ENCODE measurements at regions not wholly inside any gene's neighbourhood (a gene's known extent, or its start where the extent isn't known, plus 50 kb on each side); places are given as distances from the start of the nearest gene placed in this dataset.
"Not testable (repeated sequence)": the region's sequence is repeated elsewhere in the genome, so short reads cannot be mapped to it uniquely, and the experiment has no call there.

DNA sequence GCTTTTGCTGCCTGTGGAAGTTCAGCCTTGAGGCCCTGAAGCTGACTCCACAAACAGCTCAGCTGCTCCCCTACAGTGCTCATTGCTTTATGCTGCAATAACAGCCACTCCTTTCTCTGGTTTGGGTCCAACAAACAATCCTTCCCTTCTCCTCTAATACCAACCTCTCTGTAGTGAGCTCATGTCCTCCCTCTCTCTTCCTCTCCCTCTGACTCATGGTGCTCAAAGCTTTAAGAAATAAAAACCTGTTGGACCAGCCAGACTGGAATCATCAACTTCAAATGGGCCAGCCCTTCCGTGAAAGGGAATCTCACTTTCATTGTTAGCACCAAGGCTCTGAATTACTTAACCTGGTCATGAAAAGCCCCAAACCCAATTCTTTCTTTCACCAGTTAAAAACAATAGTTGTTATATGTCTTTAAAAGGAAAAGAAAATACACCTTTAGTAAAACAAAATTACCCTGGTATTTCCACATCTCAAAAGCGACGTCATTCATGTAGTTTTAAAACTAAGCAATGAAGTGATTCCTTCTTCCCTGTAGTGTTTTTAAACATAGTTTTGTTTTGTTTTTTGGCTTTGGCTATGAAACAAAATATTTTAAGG lies 126.4 kb downstream of the DUSP6 start:
- no peak for DNase-seq

DNA sequence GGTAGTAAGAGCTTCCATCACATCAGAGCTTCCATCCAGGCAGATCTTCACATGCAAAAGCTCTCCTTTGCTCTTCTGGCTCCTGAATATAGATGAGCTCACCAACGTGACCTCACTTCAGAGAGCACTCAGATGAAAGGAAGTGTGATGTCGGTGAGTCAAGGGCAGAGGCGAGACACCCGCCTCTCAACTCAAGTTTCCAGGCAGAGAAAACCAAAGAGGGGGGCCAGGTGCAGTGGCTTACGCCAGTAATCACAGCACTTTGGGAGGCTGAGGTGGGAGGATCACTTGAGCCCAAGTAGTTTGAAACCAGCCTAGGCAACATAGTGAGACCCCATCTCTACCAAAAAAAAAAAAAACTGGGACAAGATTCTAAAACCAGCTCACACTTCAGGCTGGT lies 126.9 kb downstream of the DUSP6 start:
- DNase-seq = no peak

DNA sequence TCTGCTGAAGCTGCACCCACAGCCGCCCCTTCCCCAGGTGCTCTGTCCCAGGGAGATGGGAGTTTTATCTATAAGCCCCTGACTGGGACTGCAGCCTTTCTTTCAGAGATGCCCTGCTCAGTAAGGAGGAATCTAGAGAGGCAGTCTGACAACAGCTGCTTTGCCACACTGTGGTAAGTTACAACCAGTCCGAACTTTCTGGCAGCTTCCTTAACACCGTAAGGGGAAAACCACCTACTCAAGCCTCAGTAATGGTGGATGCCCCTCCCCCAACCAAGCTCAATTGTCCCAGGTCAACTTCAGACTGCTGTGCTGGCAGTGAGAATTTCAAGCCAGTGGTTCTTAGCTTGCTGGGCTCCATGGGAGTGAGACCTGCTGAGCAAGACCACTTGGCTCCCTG lies 129.7 kb downstream of the DUSP6 start:
- not testable (repeated sequence) for DNase-seq

DNA sequence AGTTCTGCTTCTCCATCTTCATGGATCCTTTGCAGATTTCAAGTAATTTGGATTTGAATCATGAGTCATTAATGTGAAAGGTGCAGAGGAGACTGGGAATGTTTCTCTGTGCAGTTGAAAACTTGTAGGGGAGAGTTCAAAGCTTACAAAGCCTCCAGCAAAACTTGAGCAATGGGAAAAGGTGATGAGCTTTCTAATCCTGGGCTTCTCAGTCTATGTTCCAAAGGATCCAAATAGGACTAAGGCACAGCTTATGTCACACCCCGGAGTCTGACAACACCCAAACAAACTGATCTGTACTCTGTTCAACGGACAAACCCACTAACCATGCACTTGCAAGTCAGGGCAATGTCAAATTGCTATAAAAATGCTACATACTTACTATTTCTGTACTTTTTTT lies 134.8 kb downstream of the DUSP6 start:
- no peak for DNase-seq

DNA sequence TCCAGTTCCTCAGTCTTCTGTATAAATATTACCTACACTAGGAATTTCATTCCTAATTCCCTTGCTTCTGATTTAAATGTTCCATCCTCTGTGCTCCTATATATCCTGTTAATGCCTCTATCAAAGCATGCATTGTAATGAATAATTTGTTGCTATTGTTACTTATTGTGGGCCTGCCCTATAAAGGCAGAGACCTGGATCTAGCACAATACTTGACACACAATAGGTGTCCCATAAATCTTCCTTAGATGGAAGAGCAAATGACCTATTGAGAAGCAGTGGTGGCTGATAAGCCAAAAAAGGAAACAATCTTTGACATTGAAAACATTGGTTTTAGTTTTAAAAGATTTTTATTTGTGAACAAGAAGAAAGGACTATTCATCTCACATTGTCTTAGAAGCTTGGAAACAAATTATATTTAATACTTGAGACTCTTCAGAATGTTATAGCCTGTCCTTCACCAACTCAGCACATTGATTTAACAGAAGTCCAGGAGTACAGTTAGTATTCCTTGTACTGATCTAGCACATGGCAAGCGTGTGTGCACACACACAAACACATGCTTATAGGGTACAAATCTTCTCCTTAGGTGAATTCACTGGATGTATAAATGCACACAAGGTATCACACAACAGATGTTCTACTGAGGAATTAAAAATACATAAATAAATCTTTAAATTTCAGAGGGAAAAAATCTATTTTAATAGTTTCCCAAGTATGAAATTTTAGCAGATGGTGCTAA lies 135.9 kb downstream of the DUSP6 start:
- DNase-seq = no peak

DNA sequence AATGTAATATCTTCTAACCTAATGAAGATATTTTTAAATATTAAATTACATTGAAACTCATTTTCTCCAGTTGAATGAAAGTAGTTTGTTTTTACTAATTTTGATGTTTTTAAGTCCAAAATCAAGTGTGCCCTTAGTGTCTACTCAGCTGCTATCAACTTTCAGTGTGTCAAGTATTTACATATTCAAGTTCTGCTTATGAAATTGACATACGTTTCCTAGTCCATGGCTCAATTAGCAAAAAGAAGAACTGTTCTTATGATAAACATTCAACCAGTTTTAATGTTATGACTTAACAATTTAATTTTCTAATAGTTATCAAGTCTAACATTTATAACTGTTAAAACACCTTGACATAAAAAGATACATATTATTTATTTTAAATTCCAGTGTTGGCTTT lies 137.1 kb downstream of the DUSP6 start:
- DNase-seq = no peak

DNA sequence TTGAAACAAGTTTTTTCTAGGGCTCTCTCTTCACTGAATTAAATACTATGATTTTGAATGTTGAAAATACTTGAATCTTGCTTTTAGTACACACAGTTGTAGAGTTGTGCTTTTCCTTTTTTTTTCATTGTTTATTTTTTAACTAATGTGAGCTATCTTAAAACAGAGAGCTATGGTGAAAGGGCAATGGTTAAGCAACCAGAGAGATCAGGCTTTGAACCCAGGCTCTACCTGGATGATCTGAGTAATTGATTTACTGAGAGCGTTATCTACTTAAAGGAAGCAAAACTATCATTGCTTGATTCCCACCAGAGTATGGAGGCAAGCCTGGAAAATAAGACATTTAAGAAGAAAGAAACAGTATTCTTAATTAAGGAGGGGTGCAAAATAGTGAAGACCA lies 138.6 kb downstream of the DUSP6 start:
- no peak for DNase-seq

DNA sequence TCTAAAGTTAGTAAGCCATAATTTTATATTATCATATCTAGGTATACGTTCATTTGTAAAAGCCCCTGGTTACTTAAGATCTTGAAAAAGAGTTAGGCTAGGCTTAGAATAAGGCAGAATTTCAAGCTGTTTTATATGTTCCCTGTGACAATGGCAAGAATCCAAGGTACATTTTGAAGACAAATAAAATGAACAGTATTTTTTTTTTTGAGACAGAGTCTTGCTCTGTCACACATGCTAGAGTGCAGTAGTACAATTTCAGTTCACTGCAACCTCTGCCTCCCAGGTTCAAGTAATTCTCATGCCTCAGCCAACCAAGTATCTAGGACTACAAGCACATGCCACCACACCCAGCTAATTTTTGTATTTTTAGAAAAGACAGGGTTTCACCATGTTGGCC lies 139.2 kb downstream of the DUSP6 start:
- DNase-seq = no peak

DNA sequence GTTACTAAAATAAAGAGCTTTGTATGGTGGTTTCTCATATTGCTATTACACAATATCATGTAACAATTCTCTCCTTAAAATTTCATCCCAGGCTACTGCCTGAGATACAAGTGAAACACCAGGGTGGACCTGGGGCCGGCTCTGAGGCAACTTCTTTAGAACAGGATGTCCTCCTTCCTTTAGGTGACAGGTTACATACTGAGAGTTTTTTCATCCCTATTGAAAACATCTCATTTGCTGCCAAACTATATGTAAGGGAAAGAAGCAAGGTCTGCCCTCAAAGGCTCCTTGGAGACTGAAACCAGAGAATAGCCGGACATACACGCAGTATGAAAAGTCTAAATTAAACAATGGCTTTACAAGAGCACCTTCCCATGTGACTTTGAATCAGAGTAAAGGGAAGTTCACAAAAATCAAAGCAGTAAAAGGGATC lies 139.9 kb downstream of the DUSP6 start:
- no peak for DNase-seq

DNA sequence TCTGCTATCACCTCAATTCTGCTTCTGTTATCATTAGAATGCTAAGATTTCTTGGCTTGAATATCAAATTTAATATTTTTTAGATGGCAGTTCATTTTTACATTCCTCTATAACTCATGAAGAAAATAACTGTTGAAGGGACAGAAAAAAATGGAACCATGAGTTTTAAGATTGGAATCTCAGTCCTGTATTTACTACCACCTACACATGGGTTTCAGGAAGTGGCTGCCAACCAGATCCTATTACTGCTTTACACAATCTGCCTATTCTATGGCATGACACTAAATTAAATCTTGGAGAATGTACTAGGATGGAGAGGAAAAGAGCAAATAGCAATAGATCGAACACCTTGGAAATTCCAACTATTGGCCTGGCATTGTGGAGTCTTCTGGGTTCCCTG lies 140.8 kb downstream of the DUSP6 start:
- no peak for DNase-seq

DNA sequence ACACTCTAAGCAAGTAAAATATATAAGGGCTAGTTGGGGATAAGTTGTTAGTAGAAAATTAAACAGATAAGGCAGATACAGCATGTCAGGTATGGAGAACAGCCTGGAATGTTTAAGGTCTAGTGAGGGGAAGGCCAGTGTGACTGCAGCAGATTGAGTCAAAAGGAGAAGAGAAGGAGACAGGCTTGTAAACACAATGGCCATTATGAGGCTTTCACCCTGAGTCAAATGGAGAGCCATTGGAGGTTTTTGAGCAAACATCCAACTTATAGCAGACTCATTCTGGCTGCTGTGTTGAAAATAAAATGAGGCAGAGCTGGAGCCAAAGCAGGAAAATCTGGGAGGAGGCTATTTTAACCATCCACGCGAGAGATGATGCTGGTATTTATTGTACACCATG lies 142.0 kb downstream of the DUSP6 start:
- DNase-seq = no peak

DNA sequence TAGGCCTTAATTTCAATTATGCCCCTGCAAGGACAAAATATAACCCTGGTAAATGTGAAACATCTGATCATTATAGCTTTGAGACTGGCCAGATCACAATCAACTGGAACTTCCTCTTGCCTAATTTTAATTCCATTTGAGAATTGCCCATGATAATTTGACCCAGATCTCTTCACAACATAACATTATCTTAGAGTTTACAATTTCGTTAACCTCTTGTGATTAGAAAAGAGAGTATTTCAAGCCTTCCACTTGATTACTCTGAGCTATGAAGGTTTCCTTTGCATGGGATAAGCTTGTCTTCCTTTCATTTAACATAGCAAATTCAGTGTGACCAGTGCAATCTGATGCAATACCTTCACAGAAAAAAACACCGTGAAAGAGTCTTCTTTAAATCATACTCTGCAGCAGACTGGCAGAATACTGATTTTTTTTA lies 143.6 kb downstream of the DUSP6 start:
- no peak for DNase-seq

DNA sequence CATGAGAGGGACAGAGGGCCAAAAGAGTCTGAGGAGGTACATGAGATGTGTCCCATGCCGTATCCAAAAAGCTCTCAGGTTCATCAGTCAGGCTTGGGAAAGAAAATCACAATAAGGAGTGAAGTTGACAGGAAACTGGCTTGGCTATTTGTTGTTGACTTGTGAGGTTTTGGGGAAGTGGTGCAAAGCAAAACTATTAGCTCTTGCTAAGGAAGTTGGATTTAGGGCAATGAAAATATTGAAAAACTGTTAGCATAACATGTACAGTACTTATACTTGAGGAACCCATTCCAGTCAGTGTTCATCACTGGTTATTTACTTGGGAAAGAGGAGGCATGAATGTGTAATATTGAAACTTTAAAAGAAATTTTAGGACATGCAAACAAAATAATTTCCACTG lies 145.9 kb downstream of the DUSP6 start:
- DNase-seq = no peak

DNA sequence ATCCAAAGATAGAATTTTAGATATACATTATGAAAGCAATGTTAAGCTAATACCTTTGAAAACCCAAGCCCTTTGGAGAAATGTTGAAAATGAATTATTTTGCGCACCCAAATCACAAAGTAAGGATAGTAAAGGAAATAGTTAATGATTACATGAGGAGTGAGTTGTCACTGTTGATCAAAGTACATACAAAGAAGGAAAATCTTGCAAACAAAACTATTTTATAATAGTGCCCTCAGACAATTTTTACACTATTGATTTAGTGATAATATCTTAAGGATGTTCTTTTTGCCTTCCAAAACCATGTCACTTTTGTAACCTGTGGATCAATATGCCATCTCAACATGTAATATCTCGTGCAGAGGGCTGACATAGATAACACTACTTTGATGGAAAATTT lies 146.8 kb downstream of the DUSP6 start:
- DNase-seq = no peak

DNA sequence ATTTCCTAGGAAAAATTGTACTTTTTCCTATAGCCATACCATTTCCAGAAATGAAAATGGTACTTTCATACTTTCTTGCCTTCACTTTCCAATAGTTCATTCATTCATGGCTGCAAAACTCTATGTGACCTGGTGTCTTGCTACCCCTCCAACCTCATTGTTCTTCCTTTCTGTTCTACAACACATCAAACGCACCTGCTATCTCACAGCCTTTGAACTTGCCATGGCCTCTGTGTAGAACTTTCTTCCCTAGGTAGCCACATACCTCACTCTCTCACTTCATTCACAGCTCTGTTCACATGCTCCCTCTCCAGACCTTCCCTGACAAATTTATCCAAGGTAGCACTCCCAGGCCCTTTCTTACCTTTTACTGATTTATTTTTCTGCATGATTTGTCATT lies 149.2 kb downstream of the DUSP6 start:
- no peak for DNase-seq

DNA sequence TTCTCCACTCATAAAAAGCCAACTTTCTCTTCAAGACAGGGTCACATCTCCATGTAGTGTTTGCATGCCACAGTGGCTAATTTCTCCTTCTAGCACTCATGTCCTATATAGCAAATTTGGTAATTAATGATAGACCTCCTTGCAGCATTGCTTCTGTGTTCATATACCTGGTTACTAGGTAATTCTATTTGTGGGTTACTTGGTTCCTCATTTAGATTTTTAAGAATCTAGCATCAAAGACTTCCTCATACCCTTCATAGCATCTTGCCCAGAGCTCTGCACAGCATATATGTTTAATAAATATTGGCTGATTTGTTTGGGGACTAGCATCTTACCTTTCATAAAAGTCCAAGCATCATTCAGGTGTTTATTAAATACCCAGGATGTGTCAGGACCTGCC lies 152.1 kb downstream of the DUSP6 start:
- DNase-seq = no peak

DNA sequence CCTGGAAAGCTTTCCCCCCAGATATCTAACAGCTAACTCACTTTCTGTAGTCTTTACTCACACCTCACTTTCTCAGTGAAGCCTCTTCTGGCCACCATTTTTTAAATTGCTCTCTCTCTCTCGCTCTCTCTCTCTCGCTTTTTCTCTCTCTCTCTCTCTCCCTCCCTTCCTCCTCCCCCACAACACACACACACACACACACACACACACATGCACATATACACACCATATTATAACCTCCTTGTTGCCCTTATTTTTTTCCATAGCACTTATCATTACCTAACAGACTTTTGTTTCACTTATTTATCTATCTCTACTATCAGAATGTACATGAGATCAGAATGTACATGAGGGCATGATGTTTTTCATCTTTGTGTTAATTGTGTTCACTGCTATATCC lies 156.8 kb downstream of the DUSP6 start:
- DNase-seq = no peak

DNA sequence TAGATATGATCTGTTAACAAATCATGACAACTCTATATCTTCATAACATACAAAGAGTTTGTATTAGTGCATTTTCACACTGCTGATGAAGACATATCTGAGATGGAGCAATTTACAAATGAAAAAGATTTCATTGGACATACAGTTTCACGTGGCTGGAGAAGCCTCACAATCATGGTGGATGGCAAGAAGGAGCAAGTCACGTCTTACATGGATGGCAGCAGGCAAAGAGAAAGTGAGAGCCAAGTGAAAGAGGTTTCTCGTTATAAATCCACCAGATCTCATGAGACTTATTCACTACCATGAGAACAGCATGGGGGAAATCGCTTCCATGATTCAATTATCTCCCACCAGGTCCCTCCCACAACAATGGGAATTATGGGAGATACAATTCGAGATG lies 157.6 kb downstream of the DUSP6 start:
- DNase-seq = no peak

DNA sequence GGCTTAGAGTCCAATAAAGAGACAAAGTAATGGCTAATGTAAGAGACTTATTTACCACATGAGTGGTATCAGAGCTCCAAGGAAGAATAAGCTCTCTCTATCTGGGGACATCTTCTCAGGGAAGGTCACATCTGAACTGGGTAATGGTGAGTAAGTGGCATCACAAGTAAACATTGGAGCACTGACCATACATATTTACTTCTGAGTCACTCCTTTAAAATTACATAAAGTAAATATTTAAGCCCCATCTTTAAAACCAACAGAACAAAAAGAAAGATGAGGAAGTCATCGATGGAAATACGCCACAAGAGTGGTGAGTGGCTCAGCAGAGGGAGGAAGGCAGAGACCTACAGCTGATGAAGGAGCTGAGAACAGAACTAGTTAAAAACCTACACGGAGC lies 159.9 kb downstream of the DUSP6 start:
- DNase-seq = no peak

DNA sequence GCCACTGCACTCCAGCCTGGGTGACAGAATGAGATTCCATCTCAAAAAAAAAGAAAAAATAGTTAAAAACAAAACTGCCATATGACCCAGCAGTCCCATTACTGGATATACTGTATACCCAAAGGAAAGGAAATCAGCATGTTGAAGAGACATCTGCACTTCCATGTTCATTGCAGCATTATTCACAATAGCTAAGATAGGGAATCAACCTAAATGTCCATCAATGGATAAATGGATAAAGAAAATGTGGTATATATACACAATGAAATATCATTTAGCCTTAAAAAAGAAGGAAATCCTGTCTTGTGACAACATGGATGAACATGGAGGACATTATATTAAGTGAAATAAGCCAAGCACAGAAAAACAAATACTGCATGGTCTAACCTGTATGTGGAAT lies 160.7 kb downstream of the DUSP6 start:
- DNase-seq = not testable (repeated sequence)

DNA sequence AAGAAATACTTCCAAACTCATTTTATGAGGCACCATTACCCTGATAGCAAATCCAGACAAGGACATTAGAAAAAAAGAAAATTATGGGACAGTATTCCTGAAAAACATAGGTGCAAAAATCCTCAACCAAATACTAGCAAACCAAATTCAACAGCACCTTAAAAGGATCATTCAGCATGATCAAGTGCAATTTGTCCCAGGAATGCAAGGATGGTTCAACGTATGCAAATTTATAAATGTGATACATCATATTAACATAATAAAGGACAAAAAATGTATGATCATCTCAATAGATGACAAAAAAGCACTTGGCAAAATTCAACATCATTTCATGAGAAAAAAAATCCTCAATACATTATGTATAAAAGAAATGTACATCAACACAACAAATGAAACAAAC lies 162.9 kb downstream of the DUSP6 start:
- DNase-seq = no peak

DNA sequence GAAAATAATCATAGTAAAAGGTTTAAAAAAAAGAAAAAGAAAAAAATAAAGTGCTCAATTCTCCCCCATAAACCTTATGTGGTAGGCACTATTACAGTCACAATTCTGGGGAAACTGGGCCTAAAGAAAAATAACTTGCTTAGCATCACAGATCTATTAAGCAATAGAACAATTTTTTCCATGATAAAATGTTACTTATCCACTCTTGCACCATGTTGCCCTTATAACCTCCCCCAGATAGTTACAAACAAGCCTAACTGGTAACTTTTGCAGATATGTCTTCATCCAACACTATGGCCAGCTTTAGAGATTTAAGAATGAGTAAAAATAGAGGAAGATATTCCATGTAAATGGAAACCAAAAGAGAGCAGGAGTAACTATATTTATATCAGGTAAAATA lies 164.8 kb downstream of the DUSP6 start:
- DNase-seq = no peak

DNA sequence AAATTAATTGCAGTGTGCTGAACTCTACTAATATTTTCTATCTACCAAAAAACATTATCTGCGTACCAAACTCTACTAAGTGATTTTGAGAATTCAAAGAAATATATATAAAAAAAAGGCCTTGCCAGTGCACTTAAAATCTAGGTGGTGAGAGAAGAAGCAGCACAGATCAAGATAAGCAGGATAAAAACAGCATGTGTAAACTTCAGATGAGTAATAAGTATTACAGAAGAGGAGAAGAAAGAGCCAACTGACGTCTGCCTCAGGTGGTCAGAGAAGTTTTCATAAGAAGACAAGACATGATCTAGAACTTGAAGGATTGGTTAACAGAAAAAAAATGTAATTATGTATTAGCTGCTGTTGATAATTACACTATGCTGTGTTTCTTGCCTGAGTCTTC lies 166.4 kb downstream of the DUSP6 start:
- DNase-seq = no peak

DNA sequence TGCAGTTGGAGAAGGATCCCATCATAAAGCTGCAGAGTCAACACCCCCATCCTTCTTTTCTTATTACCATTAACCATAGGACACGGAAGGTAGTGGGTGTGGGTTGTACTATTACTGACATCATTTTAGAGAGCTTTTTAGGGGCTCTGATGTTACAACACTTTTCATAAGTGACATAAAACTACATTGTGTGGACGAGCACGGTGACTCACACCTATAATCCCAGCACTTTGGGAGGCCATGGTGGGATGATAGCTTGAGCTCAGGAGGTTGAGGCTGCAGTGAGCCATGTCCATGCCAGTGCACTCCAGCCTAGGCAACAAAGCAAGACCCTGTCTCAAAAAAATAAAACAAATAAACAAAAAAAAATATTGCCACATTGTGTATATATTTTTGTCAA lies 167.1 kb downstream of the DUSP6 start:
- DNase-seq = no peak

DNA sequence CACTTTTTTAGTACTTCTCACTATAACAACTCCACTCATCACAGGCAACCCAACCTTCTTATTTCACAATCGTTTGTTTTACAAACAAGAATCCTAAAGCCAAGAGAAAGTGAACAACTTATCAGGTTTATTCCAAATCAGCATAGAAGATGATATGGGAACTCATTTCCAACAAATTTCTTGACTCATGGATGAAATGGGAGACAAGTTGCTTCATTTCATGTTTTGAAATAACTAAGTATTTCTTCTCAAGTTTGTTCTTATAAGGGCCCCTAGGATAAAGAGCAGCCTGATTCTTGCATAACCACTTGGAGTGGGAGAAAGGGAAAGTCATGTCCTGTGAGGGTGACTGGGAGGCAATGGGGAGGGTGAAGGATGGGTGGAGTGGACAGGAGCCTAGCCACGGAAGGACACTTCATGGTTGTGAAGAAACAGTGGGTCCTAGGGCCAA lies 168.3 kb downstream of the DUSP6 start:
- no peak for DNase-seq
